ENCODE measurements at regions not wholly inside any gene's neighbourhood (a gene's known extent, or its start where the extent isn't known, plus 50 kb on each side); places are given as distances from the start of the nearest gene placed in this dataset.
A peak's percentile ranks its signal among the peaks of the same experiment; 100 is the strongest.

DNA sequence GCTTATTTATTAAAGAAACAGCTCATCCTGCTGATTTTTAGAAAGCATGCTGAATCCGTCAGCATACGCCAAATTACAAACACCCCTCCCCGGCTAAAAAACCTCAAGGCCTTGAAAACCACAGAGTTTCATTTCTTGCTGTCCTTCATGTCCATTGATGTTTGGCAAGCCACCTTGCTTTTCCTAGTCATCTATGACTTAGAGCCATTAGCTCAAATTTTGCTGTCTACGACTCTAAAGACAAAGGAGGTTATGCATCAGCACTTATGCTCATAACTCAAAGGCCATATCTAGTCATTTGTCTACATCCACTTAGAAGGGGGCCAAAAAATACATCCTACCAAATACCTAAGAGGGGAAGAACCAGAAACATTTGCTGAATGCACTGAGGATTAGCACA is 925.1 kb downstream of the PCDH7 start:
- Histone ChIP-seq H2AFZ (replicated peaks) (peak overlapping the region; percentile 11), H3K9ac (no peak overlapping the region), H3K27ac (no peak overlapping the region), H3K4me2 (no peak overlapping the region), H3K9me3 (ENCODE audit: low read depth) (no peaks in the 10 kb centered on the region), H4K20me1 (ENCODE audit: low read depth) (no peaks in the 10 kb centered on the region), H3K27me3 (no peaks in the 10 kb centered on the region), H3K4me1 (no peaks in the 10 kb centered on the region), H3K4me3 (no peak overlapping the region), H3K79me2 (ENCODE audit: low read depth) (no peaks in the 10 kb centered on the region), H3F3A (ENCODE audit: low read depth) (no peaks in the 10 kb centered on the region), H3K36me3 (no peaks in the 10 kb centered on the region)
- H3K36me3 Mint-ChIP-seq = no peaks in the 10 kb centered on the region
- DNase-seq (ENCODE audit: low spot score) = no peak
- no peaks in the 10 kb centered on the region for H3K4me1 Mint-ChIP-seq
- no peak overlapping the region for H3K4me3 Mint-ChIP-seq
- H3K27me3 Mint-ChIP-seq (ENCODE audit: insufficient read depth, low read depth) = no peaks in the 10 kb centered on the region
- no peak overlapping the region for H3K27ac Mint-ChIP-seq
- H3K9me3 Mint-ChIP-seq = no peaks in the 10 kb centered on the region
- TF ChIP-seq, protein P1, sequence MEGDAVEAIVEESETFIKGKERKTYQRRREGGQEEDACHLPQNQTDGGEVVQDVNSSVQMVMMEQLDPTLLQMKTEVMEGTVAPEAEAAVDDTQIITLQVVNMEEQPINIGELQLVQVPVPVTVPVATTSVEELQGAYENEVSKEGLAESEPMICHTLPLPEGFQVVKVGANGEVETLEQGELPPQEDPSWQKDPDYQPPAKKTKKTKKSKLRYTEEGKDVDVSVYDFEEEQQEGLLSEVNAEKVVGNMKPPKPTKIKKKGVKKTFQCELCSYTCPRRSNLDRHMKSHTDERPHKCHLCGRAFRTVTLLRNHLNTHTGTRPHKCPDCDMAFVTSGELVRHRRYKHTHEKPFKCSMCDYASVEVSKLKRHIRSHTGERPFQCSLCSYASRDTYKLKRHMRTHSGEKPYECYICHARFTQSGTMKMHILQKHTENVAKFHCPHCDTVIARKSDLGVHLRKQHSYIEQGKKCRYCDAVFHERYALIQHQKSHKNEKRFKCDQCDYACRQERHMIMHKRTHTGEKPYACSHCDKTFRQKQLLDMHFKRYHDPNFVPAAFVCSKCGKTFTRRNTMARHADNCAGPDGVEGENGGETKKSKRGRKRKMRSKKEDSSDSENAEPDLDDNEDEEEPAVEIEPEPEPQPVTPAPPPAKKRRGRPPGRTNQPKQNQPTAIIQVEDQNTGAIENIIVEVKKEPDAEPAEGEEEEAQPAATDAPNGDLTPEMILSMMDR (IDR thresholded peaks at IDR 0.05) = no peak
- TF ChIP-seq EZH2 (IDR thresholded peaks at IDR 0.05) (no peak), EZH2phosphoT487 (IDR thresholded peaks at IDR 0.05) (no peak)

GRCh38 chr4:31647786-31648185 is 927.6 kb downstream of the PCDH7 start:
- Mint-ChIP-seq H3K9me3 (no peaks in the 10 kb centered on the region), H3K36me3 (no peaks in the 10 kb centered on the region), H3K4me1 (no peaks in the 10 kb centered on the region), H3K4me3 (no peak overlapping the region), H3K27me3 (ENCODE audit: insufficient read depth, low read depth) (no peaks in the 10 kb centered on the region), H3K27ac (no peak overlapping the region)
- H3K36me3 ChIP-seq = no peaks in the 10 kb centered on the region
- H3K4me2 ChIP-seq = no peak overlapping the region
- no peaks in the 10 kb centered on the region for H3K9me3 ChIP-seq (ENCODE audit: low read depth)
- H3K4me1 ChIP-seq = no peaks in the 10 kb centered on the region
- no peak overlapping the region for H3K9ac ChIP-seq
- no peaks in the 10 kb centered on the region for H3K79me2 ChIP-seq (ENCODE audit: low read depth)
- H3K27me3 ChIP-seq = no peaks in the 10 kb centered on the region
- no peak for DNase-seq (ENCODE audit: low spot score)
- no peaks in the 10 kb centered on the region for H4K20me1 ChIP-seq (ENCODE audit: low read depth)
- no peaks in the 10 kb centered on the region for H3F3A ChIP-seq (ENCODE audit: low read depth)
- H3K27ac ChIP-seq = no peak overlapping the region
- H2AFZ ChIP-seq (replicated peaks) = no peak overlapping the region
- H3K4me3 ChIP-seq = no peak overlapping the region
- TF ChIP-seq EZH2phosphoT487 (IDR thresholded peaks at IDR 0.05) (no peak), EZH2 (IDR thresholded peaks at IDR 0.05) (no peak)

DNA sequence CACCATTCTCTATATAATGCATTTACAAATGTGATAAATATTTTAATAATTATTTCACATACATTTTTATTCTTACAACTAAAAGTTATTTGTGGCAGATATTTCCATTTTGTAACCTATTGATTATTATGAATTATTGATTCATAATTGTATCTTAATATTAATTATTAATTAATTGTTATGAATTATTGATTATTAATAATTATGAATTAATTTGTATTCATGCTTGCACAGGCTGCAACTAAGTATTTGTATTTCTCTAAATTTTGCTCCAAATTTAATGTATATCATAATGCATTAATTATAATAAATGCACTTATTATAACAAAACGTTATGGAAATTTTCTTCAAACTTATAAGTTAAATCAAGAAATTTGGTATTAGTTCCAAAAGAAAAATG is 929.7 kb downstream of the PCDH7 start:
- Histone ChIP-seq H3K79me2 (ENCODE audit: low read depth) (no peaks in the 10 kb centered on the region), H3K27me3 (no peaks in the 10 kb centered on the region), H3F3A (ENCODE audit: low read depth) (no peaks in the 10 kb centered on the region), H3K4me1 (no peaks in the 10 kb centered on the region), H4K20me1 (ENCODE audit: low read depth) (no peaks in the 10 kb centered on the region), H3K4me3 (no peak overlapping the region), H3K27ac (no peak overlapping the region), H3K9ac (no peak overlapping the region), H3K36me3 (no peaks in the 10 kb centered on the region), H2AFZ (replicated peaks) (no peak overlapping the region), H3K9me3 (ENCODE audit: low read depth) (no peaks in the 10 kb centered on the region), H3K4me2 (no peak overlapping the region)
- Mint-ChIP-seq H3K27me3 (ENCODE audit: insufficient read depth, low read depth) (no peaks in the 10 kb centered on the region), H3K4me1 (no peaks in the 10 kb centered on the region), H3K27ac (no peak overlapping the region), H3K9me3 (no peaks in the 10 kb centered on the region), H3K36me3 (no peaks in the 10 kb centered on the region), H3K4me3 (no peak overlapping the region)
- TF ChIP-seq, protein P1 (IDR thresholded peaks at IDR 0.05) = no peak
- TF ChIP-seq EZH2phosphoT487 (IDR thresholded peaks at IDR 0.05) = no peak
- TF ChIP-seq EZH2 (IDR thresholded peaks at IDR 0.05) = no peak
- DNase-seq (ENCODE audit: low spot score) = no peak

- no peak overlapping the region for H3K4me3 Mint-ChIP-seq
- no peaks in the 10 kb centered on the region for H3K9me3 Mint-ChIP-seq
- Histone ChIP-seq H3F3A (ENCODE audit: low read depth) (no peaks in the 10 kb centered on the region), H3K9me3 (ENCODE audit: low read depth) (no peaks in the 10 kb centered on the region), H2AFZ (replicated peaks) (no peak overlapping the region), H3K9ac (no peak overlapping the region), H3K36me3 (no peaks in the 10 kb centered on the region), H3K79me2 (ENCODE audit: low read depth) (no peaks in the 10 kb centered on the region), H3K4me3 (no peak overlapping the region), H3K27me3 (no peaks in the 10 kb centered on the region), H3K4me1 (no peaks in the 10 kb centered on the region), H3K4me2 (no peak overlapping the region), H3K27ac (no peak overlapping the region), H4K20me1 (ENCODE audit: low read depth) (no peaks in the 10 kb centered on the region)
- no peak overlapping the region for H3K27ac Mint-ChIP-seq
- no peak for DNase-seq (ENCODE audit: low spot score)
- TF ChIP-seq EZH2 (IDR thresholded peaks at IDR 0.05) (no peak), EZH2phosphoT487 (IDR thresholded peaks at IDR 0.05) (no peak)
- TF ChIP-seq, protein P1 (IDR thresholded peaks at IDR 0.05) = no peak
- H3K27me3 Mint-ChIP-seq (ENCODE audit: insufficient read depth, low read depth) = no peaks in the 10 kb centered on the region
- H3K4me1 Mint-ChIP-seq = no peaks in the 10 kb centered on the region
- no peaks in the 10 kb centered on the region for H3K36me3 Mint-ChIP-seq
Measured at GRCh38 chr4:31651541-31651940, 931.4 kb downstream of the PCDH7 start.

Measured in neural progenitor cell (in vitro differentiated cells).